ENCODE measurements at regions not wholly inside any gene's neighbourhood (a gene's known extent, or its start where the extent isn't known, plus 50 kb on each side); places are given as distances from the start of the nearest gene placed in this dataset.

DNA sequence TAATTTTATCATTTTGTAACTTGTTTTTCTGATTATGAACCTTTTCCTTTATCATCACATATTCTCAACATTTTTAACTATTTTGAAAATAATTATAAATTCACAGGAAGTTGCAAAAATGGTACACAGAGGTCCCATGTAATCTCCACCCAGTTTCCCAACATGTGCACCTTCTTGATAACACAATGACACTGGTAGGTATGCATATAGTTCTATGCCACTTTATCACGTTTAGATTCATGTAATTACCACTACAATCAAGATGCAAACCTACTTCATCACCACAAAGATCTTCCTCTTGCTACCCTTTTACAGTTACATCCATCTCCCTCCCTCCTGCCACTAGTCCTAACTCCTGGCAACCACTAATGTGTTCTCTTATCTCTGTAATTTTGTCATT lies 413.9 kb downstream of the SHQ1 start:
- no peaks in the 10 kb centered on the region for H3K27me3 Mint-ChIP-seq
- ChIA-PET POLR2A (no interaction called here), CTCF (interaction anchor here (1.0 kb wide), 1 partner anchor 388 kb away, joined by 3 read pairs; no protein-coding TSS in a partner anchor)
- DNase-seq, result no peak
- no peak overlapping the region for H3K4me3 Mint-ChIP-seq
- no peak overlapping the region for H3K27ac Mint-ChIP-seq
- peaks cover 58% of the 10 kb centered on the region for H3K4me1 Mint-ChIP-seq
- H3K9me3 Mint-ChIP-seq, result no peaks in the 10 kb centered on the region
- peaks cover 40% of the 10 kb centered on the region for H3K36me3 Mint-ChIP-seq (ENCODE audit: low read depth)

DNA sequence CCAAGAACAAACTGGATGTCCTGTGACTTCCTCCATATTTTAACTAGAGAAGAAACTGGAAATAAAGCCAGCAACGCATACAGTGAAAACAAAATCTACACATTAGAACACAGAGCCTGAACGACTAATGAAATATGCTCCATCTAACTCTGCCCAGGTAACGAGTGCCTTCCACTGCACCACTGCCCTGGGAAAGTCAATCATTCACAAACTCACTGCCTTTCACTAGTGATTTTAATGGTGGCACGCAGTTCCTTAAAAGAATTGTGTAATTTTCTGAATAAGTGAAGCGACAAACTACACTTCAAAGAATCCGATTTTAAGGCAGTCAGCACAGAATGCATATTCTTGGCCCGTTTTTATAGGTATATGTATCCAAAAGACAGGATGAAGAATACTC lies 416.0 kb downstream of the SHQ1 start:
- no peak overlapping the region for H3K27ac Mint-ChIP-seq

DNA sequence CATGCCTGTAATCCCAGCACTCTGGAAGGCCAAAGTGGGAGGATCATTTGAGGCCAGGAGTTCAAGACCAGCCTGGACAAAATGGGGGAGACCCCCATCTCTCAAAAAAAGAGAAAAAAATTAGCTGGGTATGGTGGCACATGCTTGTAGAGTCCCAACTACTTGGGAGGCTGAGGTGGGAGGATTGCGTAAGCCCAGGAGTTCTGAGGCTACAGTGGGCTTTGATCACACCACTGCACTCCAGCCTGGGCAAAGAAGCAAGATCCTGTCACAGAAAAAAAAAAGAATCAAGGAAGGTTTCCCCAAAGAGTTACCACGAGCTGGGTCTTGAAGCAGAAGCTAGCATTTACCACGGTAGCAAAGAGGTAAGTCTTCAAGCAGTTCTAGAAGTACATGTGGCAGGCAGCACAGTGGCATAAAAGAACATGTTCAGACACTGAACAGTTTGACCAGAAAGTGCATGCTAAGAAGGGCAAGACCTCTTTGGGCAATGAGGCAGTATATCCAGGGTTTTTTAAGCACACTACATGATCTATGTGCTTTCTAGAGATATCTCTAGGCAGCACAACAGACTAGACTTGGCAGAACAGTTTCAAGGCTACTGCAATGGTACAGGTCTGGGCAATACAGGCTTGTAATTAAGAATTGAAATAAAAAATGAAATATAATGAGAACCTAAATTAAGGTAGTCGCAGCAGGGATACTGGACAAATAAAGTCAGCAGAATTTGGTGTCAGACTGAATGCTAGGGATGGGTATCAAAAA lies 418.5 kb downstream of the SHQ1 start:
- POLR2A ChIA-PET, result interaction anchor here (0.6 to 2.0 kb wide), 3 partner anchors 12 to 379 kb away, joined by 3 to 10 read pairs (median 6); no protein-coding TSS in a partner anchor
- no peak for DNase-seq
- no peak overlapping the region for H3K4me3 Mint-ChIP-seq
- no peaks in the 10 kb centered on the region for H3K9me3 Mint-ChIP-seq
- no peaks in the 10 kb centered on the region for H3K27me3 Mint-ChIP-seq
- H3K27ac Mint-ChIP-seq, result no peak overlapping the region
- peaks cover 67% of the 10 kb centered on the region for H3K4me1 Mint-ChIP-seq
- H3K36me3 Mint-ChIP-seq (ENCODE audit: low read depth), result peaks cover 21% of the 10 kb centered on the region
- CTCF ChIA-PET, result no interaction called here

More for the DNA sequence above, 416.0 kb downstream of the SHQ1 start:
- Mint-ChIP-seq H3K36me3 (ENCODE audit: low read depth) (peaks cover 28% of the 10 kb centered on the region), H3K4me3 (no peak overlapping the region), H3K27me3 (no peaks in the 10 kb centered on the region), H3K4me1 (peaks cover 55% of the 10 kb centered on the region), H3K9me3 (no peaks in the 10 kb centered on the region)
- ChIA-PET CTCF (no interaction called here), POLR2A (no interaction called here)
- DNase-seq, result no peak

DNA sequence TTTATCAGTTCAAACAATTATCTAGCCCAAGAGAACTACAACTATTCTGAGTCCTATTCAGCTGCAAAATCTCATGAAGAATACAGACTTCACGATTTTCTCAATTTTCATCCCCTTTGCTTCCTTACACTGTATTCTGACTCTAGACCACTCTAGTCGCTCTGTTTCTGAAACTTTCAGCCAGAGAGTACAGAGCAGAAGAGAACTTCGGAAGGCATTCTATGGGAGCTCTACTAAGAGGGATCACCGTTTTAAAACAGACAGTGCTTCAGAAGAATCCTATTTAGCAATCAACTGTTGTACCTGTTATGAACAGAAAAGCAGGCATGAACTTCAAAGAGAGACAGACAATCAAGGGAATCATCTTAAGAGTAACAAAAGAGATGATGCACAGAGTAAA lies 419.4 kb downstream of the SHQ1 start:
- peaks cover 17% of the 10 kb centered on the region for H3K36me3 Mint-ChIP-seq (ENCODE audit: low read depth)
- no peak for DNase-seq
- no peaks in the 10 kb centered on the region for H3K27me3 Mint-ChIP-seq
- H3K4me1 Mint-ChIP-seq, result peaks cover 63% of the 10 kb centered on the region
- ChIA-PET POLR2A (interaction anchor here (0.8 kb wide), 1 partner anchor 19 kb away, joined by 3 read pairs; no protein-coding TSS in a partner anchor), CTCF (no interaction called here)
- H3K27ac Mint-ChIP-seq, result no peak overlapping the region
- no peaks in the 10 kb centered on the region for H3K9me3 Mint-ChIP-seq
- no peak overlapping the region for H3K4me3 Mint-ChIP-seq

DNA sequence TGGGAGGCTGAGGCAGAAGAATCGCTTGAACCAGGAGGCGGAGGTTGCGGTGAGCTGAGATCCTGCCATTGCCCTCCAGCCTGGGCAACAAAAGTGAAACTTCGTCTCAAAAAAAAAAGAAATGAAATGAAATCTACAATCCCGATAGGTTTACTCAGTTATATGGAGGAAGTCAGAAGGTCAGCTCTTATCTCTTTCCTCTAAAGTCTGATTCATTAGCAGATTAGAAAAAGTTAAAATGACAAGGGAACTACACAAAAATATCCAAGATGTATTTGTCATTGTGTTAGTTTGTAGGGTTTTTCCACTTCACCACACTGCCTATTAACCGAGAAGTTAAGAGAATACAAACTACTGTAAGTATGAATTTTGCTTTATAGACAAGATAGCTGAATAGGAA lies 420.6 kb downstream of the SHQ1 start:
- ChIA-PET POLR2A (interaction anchor here (1.1 to 1.2 kb wide), 2 partner anchors 18 to 19 kb away, joined by 3 to 7 read pairs; no protein-coding TSS in a partner anchor), CTCF (interaction anchor here (1.4 kb wide), 1 partner anchor 395 kb away, joined by 3 read pairs; no protein-coding TSS in a partner anchor)
- peak; percentile 23 for DNase-seq
- Mint-ChIP-seq H3K27ac (peak overlapping the region; percentile 64), H3K27me3 (no peaks in the 10 kb centered on the region), H3K4me3 (peak overlapping the region; percentile 40), H3K36me3 (ENCODE audit: low read depth) (peaks cover 24% of the 10 kb centered on the region), H3K4me1 (peaks cover 59% of the 10 kb centered on the region), H3K9me3 (peaks cover under 1% of the 10 kb centered on the region)

DNA sequence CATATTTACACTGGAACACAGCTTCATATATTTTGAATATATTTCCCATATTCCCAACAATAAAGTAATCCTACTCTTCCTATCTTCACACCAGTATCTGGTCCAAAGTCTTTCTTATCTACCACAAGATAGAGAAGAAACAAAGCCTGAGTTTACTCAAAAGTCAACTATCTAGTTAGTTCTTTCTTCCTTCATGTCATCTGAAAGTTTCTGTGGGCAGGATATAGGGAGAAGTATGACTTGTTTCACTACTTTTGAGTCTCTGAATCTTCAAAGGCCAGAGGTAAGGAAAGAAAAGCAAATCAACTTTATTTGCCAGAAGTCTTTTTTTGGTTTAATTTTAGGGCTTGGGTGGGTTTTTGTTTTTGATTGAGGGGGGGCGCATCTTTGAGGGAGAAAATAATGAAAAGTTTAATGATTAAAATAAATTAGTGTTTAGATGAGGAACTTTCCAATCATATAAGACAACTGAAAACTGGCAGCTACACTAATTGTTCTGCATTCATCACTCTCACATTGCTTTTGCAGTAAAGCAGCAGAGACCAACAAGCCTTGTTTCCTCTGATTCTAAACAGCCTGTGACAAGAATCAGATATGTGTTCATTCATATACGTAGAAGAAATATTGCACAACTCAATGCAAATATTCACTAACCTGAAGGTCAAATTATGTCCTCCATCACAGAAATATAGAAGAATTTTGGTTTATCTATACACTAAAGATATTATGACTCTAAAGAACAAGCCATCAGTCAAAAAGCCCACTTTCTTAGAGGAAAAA lies 421.4 kb downstream of the SHQ1 start:
- H3K27me3 Mint-ChIP-seq, result no peaks in the 10 kb centered on the region
- H3K9me3 Mint-ChIP-seq, result peaks cover 8% of the 10 kb centered on the region
- POLR2A ChIA-PET, result interaction anchor here (0.6 to 1.1 kb wide), 2 partner anchors 18 to 714 kb away, joined by 3 read pairs; no protein-coding TSS in a partner anchor
- peak overlapping the region; percentile 64 for H3K27ac Mint-ChIP-seq
- no peak for DNase-seq
- H3K4me3 Mint-ChIP-seq, result peak overlapping the region; percentile 40
- CTCF ChIA-PET, result interaction anchor here (1.4 kb wide), 1 partner anchor 396 kb away, joined by 3 read pairs; no protein-coding TSS in a partner anchor
- peaks cover 27% of the 10 kb centered on the region for H3K36me3 Mint-ChIP-seq (ENCODE audit: low read depth)
- H3K4me1 Mint-ChIP-seq, result peaks cover 59% of the 10 kb centered on the region

DNA sequence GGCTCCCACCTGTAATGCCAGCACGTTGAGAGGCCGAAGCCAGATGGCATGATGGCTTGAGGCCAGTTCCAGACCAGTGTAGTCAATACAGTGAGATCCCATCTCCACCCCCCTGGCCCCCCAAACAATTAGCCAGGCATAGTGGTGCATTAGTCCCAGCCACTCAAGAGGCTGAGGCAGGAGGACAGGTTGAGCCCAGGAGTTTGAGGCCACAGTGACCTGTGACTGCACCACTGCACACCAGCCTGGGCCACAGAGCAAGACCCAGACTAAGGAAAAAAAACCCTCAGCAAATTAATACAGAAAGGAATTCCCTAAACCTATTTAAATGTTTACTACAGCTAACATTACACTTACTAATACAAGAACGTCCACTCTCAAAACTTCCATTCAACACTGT lies 424.6 kb downstream of the SHQ1 start:
- Mint-ChIP-seq H3K36me3 (ENCODE audit: low read depth) (peaks cover 40% of the 10 kb centered on the region), H3K9me3 (peaks cover 9% of the 10 kb centered on the region), H3K4me1 (peaks cover 46% of the 10 kb centered on the region), H3K27me3 (no peaks in the 10 kb centered on the region), H3K4me3 (no peak overlapping the region), H3K27ac (no peak overlapping the region)
- ChIA-PET POLR2A (no interaction called here), CTCF (interaction anchor here (1.1 kb wide), 1 partner anchor 399 kb away, joined by 3 read pairs; no protein-coding TSS in a partner anchor)
- no peak for DNase-seq

DNA sequence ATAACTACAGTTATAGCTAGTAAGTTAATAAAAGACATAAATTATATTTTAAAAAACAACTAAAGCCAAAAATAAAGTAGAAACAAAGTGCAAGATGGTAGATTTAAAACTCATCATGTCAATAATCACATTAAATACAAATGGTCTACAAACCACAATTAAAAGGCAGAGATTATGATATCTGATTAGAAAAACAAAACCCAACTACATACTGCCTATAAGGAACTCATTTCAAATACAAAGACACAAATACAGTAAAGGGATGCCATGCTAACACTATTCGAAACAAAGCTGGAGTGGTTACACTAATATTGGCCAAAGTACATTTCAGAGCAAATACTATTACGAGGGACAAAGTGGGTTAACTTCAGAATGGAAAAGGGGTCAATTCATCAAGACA lies 426.5 kb downstream of the SHQ1 start:
- Mint-ChIP-seq H3K27ac (no peak overlapping the region), H3K9me3 (peaks cover 9% of the 10 kb centered on the region), H3K27me3 (no peaks in the 10 kb centered on the region), H3K36me3 (ENCODE audit: low read depth) (peaks cover 35% of the 10 kb centered on the region), H3K4me1 (peaks cover 41% of the 10 kb centered on the region), H3K4me3 (no peak overlapping the region)
- ChIA-PET CTCF (interaction anchor here (0.5 to 0.9 kb wide), 2 partner anchors 15 to 1214 kb away, joined by 3 read pairs; no protein-coding TSS in a partner anchor), POLR2A (no interaction called here)
- DNase-seq, result no peak

DNA sequence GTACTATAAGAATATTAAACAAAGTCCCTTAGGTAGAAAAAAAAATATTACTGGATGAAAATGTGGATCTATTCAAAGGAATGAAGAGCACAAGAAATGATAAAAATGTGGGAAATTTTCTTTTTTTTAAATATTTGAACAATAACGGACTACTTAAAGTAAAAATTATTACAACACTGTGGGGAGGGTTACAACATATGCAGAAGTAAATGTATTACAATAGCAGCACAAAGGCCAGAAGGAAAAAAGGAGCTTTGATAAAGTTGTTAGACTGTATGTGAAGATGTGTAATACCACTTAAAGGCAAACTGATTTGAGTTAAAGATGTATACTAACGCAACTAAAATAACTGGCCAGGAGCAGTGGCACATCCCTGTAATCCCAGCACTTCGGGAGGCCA lies 427.1 kb downstream of the SHQ1 start:
- ChIA-PET POLR2A (no interaction called here), CTCF (interaction anchor here (0.9 kb wide), 1 partner anchor 14 kb away, joined by 3 read pairs; no protein-coding TSS in a partner anchor)
- Mint-ChIP-seq H3K4me1 (peaks cover 38% of the 10 kb centered on the region), H3K4me3 (no peak overlapping the region), H3K27me3 (no peaks in the 10 kb centered on the region), H3K9me3 (peaks cover 9% of the 10 kb centered on the region), H3K27ac (no peak overlapping the region), H3K36me3 (ENCODE audit: low read depth) (peaks cover 40% of the 10 kb centered on the region)
- no peak for DNase-seq

DNA sequence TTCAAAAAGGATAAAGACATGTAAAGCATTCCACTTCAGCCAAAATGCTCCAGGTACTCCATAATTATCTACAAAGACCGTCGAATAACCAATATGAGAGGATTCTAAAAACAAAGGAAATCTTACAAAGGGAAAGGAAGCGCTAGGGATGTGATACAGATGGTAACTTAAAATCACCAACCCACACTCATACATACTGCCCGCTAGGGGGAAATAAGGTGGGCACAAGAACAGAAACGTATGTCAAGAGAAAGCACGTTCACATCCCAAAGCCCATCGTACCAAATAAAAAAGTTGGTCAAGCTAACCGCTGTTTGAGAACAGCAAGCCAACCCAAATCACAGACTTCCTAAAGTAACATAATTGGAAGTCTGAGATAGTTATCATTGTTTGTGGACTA lies 429.4 kb downstream of the SHQ1 start:
- H3K36me3 Mint-ChIP-seq (ENCODE audit: low read depth), result peaks cover 46% of the 10 kb centered on the region
- H3K9me3 Mint-ChIP-seq, result peaks cover 9% of the 10 kb centered on the region
- DNase-seq, result no peak
- H3K27ac Mint-ChIP-seq, result no peak overlapping the region
- peaks cover 37% of the 10 kb centered on the region for H3K4me1 Mint-ChIP-seq
- H3K4me3 Mint-ChIP-seq, result no peak overlapping the region
- ChIA-PET POLR2A (interaction anchor here (0.7 to 1.3 kb wide), 2 partner anchors 28 to 531 kb away, joined by 3 read pairs; partner anchors contain the start of gene RYBP), CTCF (interaction anchor here (1.0 kb wide), 1 partner anchor 247 kb away, joined by 3 read pairs; no protein-coding TSS in a partner anchor)
- H3K27me3 Mint-ChIP-seq, result no peaks in the 10 kb centered on the region

DNA sequence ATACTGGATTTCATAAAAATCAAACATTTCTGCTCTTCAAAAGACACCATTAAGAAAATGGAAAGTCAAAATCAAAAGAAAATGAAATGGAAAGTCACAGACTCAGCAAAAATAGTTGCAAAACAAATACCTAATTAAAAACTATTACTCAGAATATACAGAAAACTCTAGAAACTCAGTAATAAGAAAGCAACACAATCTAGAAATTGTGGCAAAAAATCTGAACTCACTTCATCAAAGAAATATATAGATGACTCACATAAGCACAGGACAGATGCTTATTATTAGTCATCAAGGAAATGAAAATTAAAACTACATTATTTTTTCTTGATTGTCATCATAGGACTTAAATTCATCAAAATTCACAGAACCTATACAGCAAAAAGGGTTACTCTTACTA lies 430.0 kb downstream of the SHQ1 start:
- no peak for DNase-seq
- peaks cover 41% of the 10 kb centered on the region for H3K36me3 Mint-ChIP-seq (ENCODE audit: low read depth)
- POLR2A ChIA-PET, result interaction anchor here (0.7 to 1.3 kb wide), 2 partner anchors 29 to 532 kb away, joined by 3 read pairs; partner anchors contain the start of gene RYBP
- CTCF ChIA-PET, result no interaction called here
- H3K9me3 Mint-ChIP-seq, result peaks cover 9% of the 10 kb centered on the region
- H3K27ac Mint-ChIP-seq, result no peak overlapping the region
- H3K4me3 Mint-ChIP-seq, result no peak overlapping the region
- H3K4me1 Mint-ChIP-seq, result peaks cover 40% of the 10 kb centered on the region
- no peaks in the 10 kb centered on the region for H3K27me3 Mint-ChIP-seq

DNA sequence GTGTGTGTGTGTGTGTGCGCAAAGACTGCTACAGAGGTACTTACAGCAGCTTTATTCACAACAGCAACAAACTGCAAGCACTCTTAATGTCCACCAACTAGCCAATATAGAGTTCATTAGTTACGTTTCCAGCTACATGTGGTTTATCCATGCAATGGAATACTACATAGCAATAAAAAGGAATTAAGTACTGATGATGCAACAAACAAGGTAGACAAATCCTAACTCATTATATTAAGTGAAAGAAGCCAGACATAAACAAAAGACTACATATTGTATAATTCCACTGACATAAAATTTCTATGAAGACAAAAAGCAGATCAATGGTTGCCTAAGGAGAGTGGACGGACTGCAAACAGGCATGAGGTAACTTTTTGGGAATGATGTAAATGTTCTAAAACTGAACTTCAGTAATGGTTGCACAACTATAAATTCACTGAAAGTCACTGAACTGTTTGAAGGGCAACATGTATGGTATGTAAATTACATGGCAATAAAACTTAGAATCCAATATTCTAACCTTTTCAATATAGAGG lies 433.7 kb downstream of the SHQ1 start:
- Mint-ChIP-seq H3K4me3 (no peak overlapping the region), H3K9me3 (no peaks in the 10 kb centered on the region), H3K4me1 (peaks cover 63% of the 10 kb centered on the region), H3K27ac (no peak overlapping the region), H3K27me3 (no peaks in the 10 kb centered on the region), H3K36me3 (ENCODE audit: low read depth) (peaks cover 16% of the 10 kb centered on the region)
- DNase-seq, result no peak
- ChIA-PET POLR2A (no interaction called here), CTCF (no interaction called here)

DNA sequence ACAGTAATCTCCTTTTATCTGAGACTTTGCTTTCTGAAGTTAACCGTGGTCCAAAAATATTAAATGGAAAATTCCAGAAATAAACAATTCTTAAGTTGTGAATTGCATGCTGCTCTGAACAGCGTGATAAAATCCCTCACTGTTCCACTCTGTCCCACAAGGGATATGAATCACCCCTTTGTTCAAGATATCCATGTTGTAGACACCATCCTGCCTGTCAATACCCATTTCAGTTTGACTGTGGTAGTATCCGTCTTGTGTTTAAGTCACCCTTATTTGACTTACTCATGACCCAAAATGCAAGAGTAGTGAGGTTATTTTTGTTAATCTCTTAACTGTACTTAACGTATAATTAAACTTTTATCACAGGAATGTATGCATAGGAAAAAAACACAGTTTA lies 435.0 kb downstream of the SHQ1 start:
- POLR2A ChIA-PET, result no interaction called here
- peaks cover 13% of the 10 kb centered on the region for H3K36me3 Mint-ChIP-seq (ENCODE audit: low read depth)
- H3K4me1 Mint-ChIP-seq, result peaks cover 65% of the 10 kb centered on the region
- H3K4me3 Mint-ChIP-seq, result no peak overlapping the region
- DNase-seq, result no peak
- no peaks in the 10 kb centered on the region for H3K27me3 Mint-ChIP-seq
- CTCF ChIA-PET, result no interaction called here
- H3K9me3 Mint-ChIP-seq, result no peaks in the 10 kb centered on the region
- H3K27ac Mint-ChIP-seq, result no peak overlapping the region
